Urinary bladder (tissue), 3 donors: ENCODE measurements at regions not wholly inside any gene's neighbourhood (a gene's known extent, or its start where the extent isn't known, plus 50 kb on each side); places are given as distances from the start of the nearest gene placed in this dataset.

Source experiments
- DNase-seq: peaks from one replicate; pipeline ENCODE4 v3.0.0-alpha.2; 2015; ENCODE audit errors: extremely low spot score
- H3K27ac ChIP-seq: one replicate; pipeline ENCODE4 v1.5.1; 2013; ENCODE audit warnings: low read depth, mild to moderate bottlenecking, moderate library complexity
- H3K36me3 ChIP-seq: one replicate; pipeline ENCODE4 v1.6.1; 2013; ENCODE audit warnings: mild to moderate bottlenecking, moderate library complexity; ENCODE audit not compliant: insufficient read depth
- H3K4me1 ChIP-seq: one replicate; pipeline ENCODE4 v1.6.1; 2013; ENCODE audit warnings: mild to moderate bottlenecking, moderate library complexity; ENCODE audit not compliant: insufficient read depth
- H3K4me3 ChIP-seq: one replicate; pipeline ENCODE4 v1.5.1; 2013; ENCODE audit warnings: low read depth, low read length
- WGBS: extraction: QIAGEN DNeasy Blood & Tissue Kit; methylation state at CpG from one replicate; pipeline ENCODE4 v1.1.7; 2013; 5-methylcytosine and 5-hydroxymethylcytosine counted together
- donor health status: healthy with polysubstance abuse.
- donor health status: healthy.

GRCh38 chr19:30116984-30117555 is 175.0 kb downstream of the URI1 start:
- WGBS, result 72% methylated on average over 16 of the region's 16 CpGs

DNA sequence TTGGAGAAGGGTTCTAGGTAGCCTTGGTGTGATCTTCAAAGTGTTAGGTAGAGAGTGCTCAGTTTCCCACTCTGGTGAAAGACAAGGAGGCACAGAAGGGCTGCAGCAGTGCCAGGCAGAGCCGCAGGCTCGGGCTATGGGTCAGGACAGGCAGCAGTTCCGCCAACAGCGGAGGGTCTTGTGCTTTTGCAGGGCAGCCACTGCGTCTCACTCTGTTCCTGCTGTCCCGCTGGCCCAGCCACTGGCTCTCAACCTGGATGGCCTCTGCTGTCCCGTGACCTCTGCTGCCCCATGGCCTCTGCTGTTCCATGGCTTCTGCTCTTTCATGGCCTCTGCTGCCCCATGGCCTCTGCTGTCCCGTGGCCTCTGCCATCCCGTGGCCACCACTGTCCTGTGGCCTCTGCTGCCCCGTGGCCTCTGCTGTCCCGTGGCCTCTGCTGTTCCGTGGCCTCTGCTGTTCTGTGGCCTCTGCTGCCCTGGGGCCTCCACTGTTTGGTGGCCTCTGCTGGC is 175.7 kb downstream of the URI1 start:
- no peaks in the 10 kb centered on the region for H3K4me1 ChIP-seq
- no peak for DNase-seq
- 89% methylated on average over 12 of the region's 12 CpGs for WGBS
- no peaks in the 10 kb centered on the region for H3K36me3 ChIP-seq
- no peak overlapping the region for H3K4me3 ChIP-seq
- no peak overlapping the region for H3K27ac ChIP-seq

More at GRCh38 chr19:30116984-30117555, 175.0 kb downstream of the URI1 start:
- Histone ChIP-seq H3K36me3 (no peaks in the 10 kb centered on the region), H3K27ac (no peak overlapping the region), H3K4me1 (no peaks in the 10 kb centered on the region), H3K4me3 (no peak overlapping the region)
- DNase-seq, result no peak

DNA sequence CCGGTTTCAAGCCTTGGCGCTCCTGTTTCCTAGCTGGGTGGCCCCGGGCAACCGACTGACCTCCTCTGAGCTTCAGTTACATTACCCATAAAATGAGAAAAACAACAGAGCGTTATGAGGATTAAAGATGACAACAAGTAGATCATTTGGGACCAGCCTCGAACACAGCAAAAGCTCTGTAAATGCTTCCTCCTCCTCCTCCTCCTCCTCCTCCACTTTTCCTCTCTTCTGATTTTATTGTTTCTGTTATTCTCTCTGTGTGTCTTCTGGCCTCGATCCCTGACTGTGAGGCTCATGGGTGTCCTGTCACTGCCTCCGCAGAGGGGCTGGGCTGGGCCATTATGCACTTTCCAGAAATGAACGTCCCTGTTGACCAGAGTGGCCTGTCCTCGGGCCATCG is 176.2 kb downstream of the URI1 start:
- Histone ChIP-seq H3K36me3 (no peaks in the 10 kb centered on the region), H3K27ac (no peak overlapping the region), H3K4me1 (no peaks in the 10 kb centered on the region), H3K4me3 (no peak overlapping the region)
- 75% methylated on average over 11 of the region's 11 CpGs for WGBS
- no peak for DNase-seq

- DNase-seq, result no peak
- 73% methylated on average over 12 of the region's 12 CpGs for WGBS
- no peaks in the 10 kb centered on the region for H3K36me3 ChIP-seq
- H3K27ac ChIP-seq, result no peak overlapping the region
- no peaks in the 10 kb centered on the region for H3K4me1 ChIP-seq
- H3K4me3 ChIP-seq, result no peak overlapping the region
Observed at GRCh38 chr19:30118760-30119159, 176.7 kb downstream of the URI1 start.

GRCh38 chr19:30119180-30119908 is 177.3 kb downstream of the URI1 start:
- 51% methylated on average over 12 of the region's 12 CpGs for WGBS
- H3K27ac ChIP-seq, result no peak overlapping the region
- no peak overlapping the region for H3K4me3 ChIP-seq
- H3K36me3 ChIP-seq, result no peaks in the 10 kb centered on the region
- no peak for DNase-seq
- no peaks in the 10 kb centered on the region for H3K4me1 ChIP-seq

- Histone ChIP-seq H3K4me3 (no peak overlapping the region), H3K4me1 (no peaks in the 10 kb centered on the region), H3K27ac (no peak overlapping the region), H3K36me3 (no peaks in the 10 kb centered on the region)
- WGBS, result 93% methylated on average over 4 of the region's 4 CpGs
- DNase-seq, result no peak
Observed at GRCh38 chr19:30120860-30121484, 178.9 kb downstream of the URI1 start.

DNA sequence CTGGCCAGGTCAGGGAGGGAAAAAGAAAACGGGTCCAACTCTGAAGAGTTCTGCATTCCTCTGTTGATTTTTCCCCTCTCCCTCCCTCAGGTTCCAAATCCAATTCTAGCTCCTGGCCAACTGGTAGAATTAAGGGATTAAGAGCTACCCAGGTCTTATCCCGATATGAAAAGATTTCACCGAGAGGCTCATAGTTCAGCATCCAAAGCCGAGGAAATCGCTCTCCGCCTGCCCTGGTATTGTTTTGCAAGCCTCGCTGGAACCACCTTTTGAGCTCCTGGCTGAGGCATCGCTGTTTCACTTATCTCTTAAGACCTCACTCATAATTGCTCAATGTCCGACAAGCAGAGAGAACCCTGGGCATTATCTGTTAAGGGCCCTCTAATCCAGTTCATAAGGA is 180.4 kb downstream of the URI1 start:
- Histone ChIP-seq H3K36me3 (no peaks in the 10 kb centered on the region), H3K4me3 (no peak overlapping the region)

GRCh38 chr19:30123119-30123518 is 181.1 kb downstream of the URI1 start:
- no peak for DNase-seq
- no peak overlapping the region for H3K4me3 ChIP-seq
- no peaks in the 10 kb centered on the region for H3K36me3 ChIP-seq
- 85% methylated on average over 14 of the region's 14 CpGs for WGBS
- H3K27ac ChIP-seq, result no peak overlapping the region
- H3K4me1 ChIP-seq, result no peaks in the 10 kb centered on the region

More for the DNA sequence above, 180.4 kb downstream of the URI1 start:
- WGBS, result 51% methylated on average over 9 of the region's 9 CpGs
- Histone ChIP-seq H3K27ac (no peak overlapping the region), H3K4me1 (no peaks in the 10 kb centered on the region)
- no peak for DNase-seq

DNA sequence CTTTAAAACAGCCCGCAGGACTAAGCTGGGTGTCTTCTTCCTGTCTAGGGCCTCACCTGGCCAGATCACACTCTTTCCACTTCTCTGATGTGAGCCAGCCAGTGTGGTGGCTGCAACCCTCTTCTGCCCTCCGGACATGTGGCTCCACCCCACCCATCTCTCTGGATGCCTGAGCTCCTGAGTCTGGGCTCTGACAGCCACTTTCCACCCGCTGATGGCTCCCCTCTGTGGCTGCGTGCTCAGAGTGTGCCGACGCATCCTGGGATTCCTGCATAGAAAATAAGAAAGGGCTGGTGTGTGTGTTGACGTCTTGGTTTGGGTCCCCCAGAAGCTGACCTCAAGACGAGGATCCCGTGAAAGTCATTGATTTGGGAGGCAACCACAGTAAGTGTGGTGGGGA is 181.6 kb downstream of the URI1 start:
- 71% methylated on average over 9 of the region's 9 CpGs for WGBS
- DNase-seq, result no peak
- no peak overlapping the region for H3K27ac ChIP-seq

GRCh38 chr19:30128211-30128610 is 186.2 kb downstream of the URI1 start:
- DNase-seq, result no peak
- Histone ChIP-seq H3K4me1 (no peaks in the 10 kb centered on the region), H3K27ac (no peak overlapping the region), H3K4me3 (no peak overlapping the region), H3K36me3 (no peaks in the 10 kb centered on the region)
- WGBS, result 82% methylated on average over 6 of the region's 6 CpGs

More for the DNA sequence above, 181.6 kb downstream of the URI1 start:
- Histone ChIP-seq H3K4me3 (no peak overlapping the region), H3K4me1 (no peaks in the 10 kb centered on the region), H3K36me3 (no peaks in the 10 kb centered on the region)

DNA sequence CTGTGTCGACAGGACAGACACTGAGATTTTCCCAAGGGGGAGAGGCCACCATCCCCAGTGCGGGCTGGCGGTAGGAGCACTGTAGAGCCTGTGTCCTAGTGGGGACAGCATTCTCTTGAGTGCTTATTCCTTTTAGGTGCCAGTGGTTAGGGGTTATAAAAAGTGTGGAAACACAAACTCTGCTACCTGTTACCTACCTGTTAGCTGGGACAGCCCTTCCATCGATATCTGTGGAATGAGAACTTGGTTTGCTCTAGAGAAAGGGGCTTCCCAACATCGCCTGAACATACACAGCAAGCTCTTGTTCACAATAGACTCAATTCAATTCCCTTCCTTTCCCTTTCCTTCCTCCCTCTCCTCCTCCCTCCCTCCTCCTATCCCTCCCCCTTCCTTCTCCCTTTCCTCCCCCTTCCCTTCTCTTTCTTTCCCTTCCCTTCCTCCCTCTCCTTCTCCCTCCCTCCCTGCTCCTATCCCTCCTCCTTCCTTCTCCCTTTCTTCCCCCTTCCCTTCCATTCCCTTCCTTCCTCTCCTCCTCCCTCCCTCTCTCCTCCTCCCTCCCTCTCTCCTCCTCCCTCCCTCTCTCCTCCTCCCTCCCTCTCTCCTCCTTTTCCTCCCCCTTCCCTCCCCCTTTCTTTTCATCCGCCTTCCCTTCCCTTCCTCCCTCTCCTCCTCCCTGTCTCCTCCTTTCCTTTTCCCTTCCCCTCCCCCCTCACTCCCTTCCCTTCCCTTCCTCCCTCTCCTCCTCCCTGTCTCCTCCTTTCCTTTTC is 188.5 kb downstream of the URI1 start:
- WGBS, result 77% methylated on average over 6 of the region's 6 CpGs
- no peak overlapping the region for H3K27ac ChIP-seq

GRCh38 chr19:30131246-30131645 is 189.2 kb downstream of the URI1 start:
- H3K27ac ChIP-seq, result no peak overlapping the region
- no peaks in the 10 kb centered on the region for H3K36me3 ChIP-seq
- 88% methylated on average over 5 of the region's 5 CpGs for WGBS
- H3K4me1 ChIP-seq, result no peaks in the 10 kb centered on the region
- DNase-seq, result no peak
- no peak overlapping the region for H3K4me3 ChIP-seq

More for the DNA sequence above, 188.5 kb downstream of the URI1 start:
- H3K36me3 ChIP-seq, result no peaks in the 10 kb centered on the region
- no peaks in the 10 kb centered on the region for H3K4me1 ChIP-seq
- H3K4me3 ChIP-seq, result no peak overlapping the region
- no peak for DNase-seq

GRCh38 chr19:30131722-30132291 is 189.8 kb downstream of the URI1 start:
- Histone ChIP-seq H3K4me1 (no peaks in the 10 kb centered on the region), H3K4me3 (no peak overlapping the region), H3K27ac (no peak overlapping the region), H3K36me3 (no peaks in the 10 kb centered on the region)
- 88% methylated on average over 8 of the region's 8 CpGs for WGBS
- DNase-seq, result no peak
